Parathyroid adenoma (tissue), 2 donors: ENCODE measurements at regions not wholly inside any gene's neighbourhood (a gene's known extent, or its start where the extent isn't known, plus 50 kb on each side); places are given as distances from the start of the nearest gene placed in this dataset.

Experiments used
- H2AFZ ChIP-seq: fragments of 300-600 bp; sonication (generic); one replicate; pipeline ENCODE4 v1.7.0; 2017; ENCODE audit warnings: antibody characterized with exemption, mild to moderate bottlenecking
- H3K27ac ChIP-seq: fragments of 300-600 bp; sonication (generic); one replicate; pipeline ENCODE4 v1.7.0; 2017
- H3K27me3 ChIP-seq: fragments of 300-600 bp; sonication (generic); one replicate; pipeline ENCODE4 v1.7.0; 2017; ENCODE audit warnings: low read length; ENCODE audit not compliant: control insufficient read depth, insufficient read depth
- H3K36me3 ChIP-seq: fragments of 300-600 bp; sonication (generic); one replicate; pipeline ENCODE4 v1.7.0; 2017; ENCODE audit warnings: low read length; ENCODE audit not compliant: control insufficient read depth, insufficient read depth
- H3K4me1 ChIP-seq: fragments of 300-600 bp; sonication (generic); one replicate; pipeline ENCODE4 v1.7.0; 2017; ENCODE audit warnings: control low read depth
- H3K4me2 ChIP-seq: fragments of 300-600 bp; sonication (generic); one replicate; pipeline ENCODE4 v1.7.0; 2017; ENCODE audit warnings: low read length
- H3K4me3 ChIP-seq: fragments of 300-600 bp; sonication (generic); one replicate; pipeline ENCODE4 v1.7.0; 2017; ENCODE audit warnings: low read depth, low read length
- H3K79me2 ChIP-seq: fragments of 300-600 bp; sonication (generic); one replicate; pipeline ENCODE4 v1.7.0; 2017; ENCODE audit warnings: control low read depth
- H3K9ac ChIP-seq: fragments of 300-600 bp; sonication (generic); one replicate; pipeline ENCODE4 v1.7.0; 2017; ENCODE audit warnings: mild to moderate bottlenecking
- H3K9me3 ChIP-seq: fragments of 300-600 bp; sonication (generic); one replicate; pipeline ENCODE4 v1.7.0; 2017; ENCODE audit warnings: low read length; ENCODE audit not compliant: control insufficient read depth
- CTCF ChIP-seq: fragments of 300-600 bp; sonication (generic); IDR thresholded peaks from one replicate; pipeline ENCODE4 v1.7.0; 2017; ENCODE audit warnings: antibody characterized with exemption, mild to moderate bottlenecking
- donor health status: primary hyperparathyroidism.

- Histone ChIP-seq H3K79me2 (no peaks in the 10 kb centered on the region), H3K27me3 (no peaks in the 10 kb centered on the region), H3K4me2 (no peak overlapping the region), H3K4me3 (no peak overlapping the region), H3K36me3 (no peaks in the 10 kb centered on the region), H3K27ac (no peak overlapping the region), H3K4me1 (no peaks in the 10 kb centered on the region), H2AFZ (no peak overlapping the region), H3K9ac (no peak overlapping the region), H3K9me3 (no peaks in the 10 kb centered on the region)
- no peak for TF ChIP-seq CTCF
These were observed 942.2 kb downstream of the CNTNAP5 start for GRCh38 chr2:124967325-124967724.

GRCh38 chr2:124970030-124970429 lies 944.9 kb downstream of the CNTNAP5 start:
- no peak overlapping the region for H3K27ac ChIP-seq
- no peak overlapping the region for H2AFZ ChIP-seq
- no peaks in the 10 kb centered on the region for H3K9me3 ChIP-seq
- H3K4me3 ChIP-seq: no peak overlapping the region
- H3K9ac ChIP-seq: no peak overlapping the region
- no peaks in the 10 kb centered on the region for H3K27me3 ChIP-seq
- H3K4me1 ChIP-seq: no peaks in the 10 kb centered on the region
- H3K36me3 ChIP-seq: no peaks in the 10 kb centered on the region
- H3K79me2 ChIP-seq: no peaks in the 10 kb centered on the region
- no peak overlapping the region for H3K4me2 ChIP-seq
- no peak for TF ChIP-seq CTCF

GRCh38 chr2:124973396-124973795 lies 948.3 kb downstream of the CNTNAP5 start:
- H3K79me2 ChIP-seq: no peaks in the 10 kb centered on the region
- H3K4me1 ChIP-seq: no peaks in the 10 kb centered on the region
- no peak overlapping the region for H2AFZ ChIP-seq
- no peak overlapping the region for H3K9ac ChIP-seq
- no peak overlapping the region for H3K4me3 ChIP-seq
- H3K36me3 ChIP-seq: no peaks in the 10 kb centered on the region
- no peaks in the 10 kb centered on the region for H3K27me3 ChIP-seq
- no peaks in the 10 kb centered on the region for H3K9me3 ChIP-seq
- H3K4me2 ChIP-seq: no peak overlapping the region
- no peak for TF ChIP-seq CTCF
- H3K27ac ChIP-seq: no peak overlapping the region

GRCh38 chr2:124975224-124975623 lies 950.1 kb downstream of the CNTNAP5 start:
- Histone ChIP-seq H3K27ac (no peak overlapping the region), H2AFZ (no peak overlapping the region), H3K79me2 (no peaks in the 10 kb centered on the region), H3K4me1 (no peaks in the 10 kb centered on the region), H3K4me3 (no peak overlapping the region), H3K4me2 (no peak overlapping the region), H3K9ac (no peak overlapping the region), H3K27me3 (no peaks in the 10 kb centered on the region), H3K9me3 (no peaks in the 10 kb centered on the region), H3K36me3 (no peaks in the 10 kb centered on the region)
- no peak for TF ChIP-seq CTCF

DNA sequence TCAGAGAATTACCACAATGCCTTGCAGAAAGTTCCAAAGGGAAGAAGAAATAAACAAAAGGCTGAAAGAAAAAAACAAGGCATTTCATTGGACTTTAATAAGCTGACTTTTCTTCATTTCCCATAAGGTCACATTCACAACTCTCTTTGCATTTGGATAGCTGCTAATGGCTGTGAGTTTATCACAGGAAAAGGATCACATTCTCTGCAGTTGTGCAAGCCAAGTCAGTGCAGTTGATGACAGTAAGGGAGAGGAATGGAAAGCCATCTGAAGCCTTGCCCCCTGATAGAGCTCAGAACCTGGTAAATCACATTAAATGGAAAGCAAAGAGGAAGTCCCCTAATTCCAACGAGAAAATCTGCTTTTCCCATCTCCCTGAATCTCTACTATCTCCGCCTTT lies 950.6 kb downstream of the CNTNAP5 start:
- no peak overlapping the region for H3K4me2 ChIP-seq
- H3K4me3 ChIP-seq: no peak overlapping the region
- H3K36me3 ChIP-seq: no peaks in the 10 kb centered on the region
- H3K79me2 ChIP-seq: no peaks in the 10 kb centered on the region
- H3K4me1 ChIP-seq: no peaks in the 10 kb centered on the region
- H3K27me3 ChIP-seq: no peaks in the 10 kb centered on the region
- no peak overlapping the region for H3K27ac ChIP-seq
- H3K9ac ChIP-seq: no peak overlapping the region
- no peak for TF ChIP-seq CTCF
- H2AFZ ChIP-seq: no peak overlapping the region
- H3K9me3 ChIP-seq: no peaks in the 10 kb centered on the region
